ENCODE measurements at regions not wholly inside any gene's neighbourhood (a gene's known extent, or its start where the extent isn't known, plus 50 kb on each side); places are given as distances from the start of the nearest gene placed in this dataset.

- TF ChIP-seq, protein P1, sequence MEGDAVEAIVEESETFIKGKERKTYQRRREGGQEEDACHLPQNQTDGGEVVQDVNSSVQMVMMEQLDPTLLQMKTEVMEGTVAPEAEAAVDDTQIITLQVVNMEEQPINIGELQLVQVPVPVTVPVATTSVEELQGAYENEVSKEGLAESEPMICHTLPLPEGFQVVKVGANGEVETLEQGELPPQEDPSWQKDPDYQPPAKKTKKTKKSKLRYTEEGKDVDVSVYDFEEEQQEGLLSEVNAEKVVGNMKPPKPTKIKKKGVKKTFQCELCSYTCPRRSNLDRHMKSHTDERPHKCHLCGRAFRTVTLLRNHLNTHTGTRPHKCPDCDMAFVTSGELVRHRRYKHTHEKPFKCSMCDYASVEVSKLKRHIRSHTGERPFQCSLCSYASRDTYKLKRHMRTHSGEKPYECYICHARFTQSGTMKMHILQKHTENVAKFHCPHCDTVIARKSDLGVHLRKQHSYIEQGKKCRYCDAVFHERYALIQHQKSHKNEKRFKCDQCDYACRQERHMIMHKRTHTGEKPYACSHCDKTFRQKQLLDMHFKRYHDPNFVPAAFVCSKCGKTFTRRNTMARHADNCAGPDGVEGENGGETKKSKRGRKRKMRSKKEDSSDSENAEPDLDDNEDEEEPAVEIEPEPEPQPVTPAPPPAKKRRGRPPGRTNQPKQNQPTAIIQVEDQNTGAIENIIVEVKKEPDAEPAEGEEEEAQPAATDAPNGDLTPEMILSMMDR (IDR thresholded peaks at IDR 0.05), result no peak
- TF ChIP-seq ZFX (IDR thresholded peaks at IDR 0.05; ENCODE audit: borderline replicate concordance), result no peak
These were observed 935.0 kb upstream of the INTU start for GRCh38 chr4:126697748-126698147.

All from 22Rv1 (cell line).